Left colon (tissue), 2 donors: ENCODE measurements at regions not wholly inside any gene's neighbourhood (a gene's known extent, or its start where the extent isn't known, plus 50 kb on each side); places are given as distances from the start of the nearest gene placed in this dataset.

Experiments
- ATAC-seq: fragments of 200-7000 bp; cut with Tn5 transposase; one replicate; pipeline ENCODE4 v1.9.1; 2020; ENCODE audit warnings: mild to moderate bottlenecking, moderate library complexity
- DNase-seq, 2 donors: peaks; one replicate each; pipeline ENCODE4 v3.0.0-alpha.2; 2020
- intact Hi-C, 2 donors: fragments of 100-400 bp; cut with DNase I in 1 of 2; cut with micrococcal nuclease in 1 of 2; formaldehyde crosslinking; loops; one replicate each; pipeline versions ENCODE4 v1.11.2 to v1.14.0; 2022; cut with DNase I, micrococcal nuclease
- donor health status: DM: no; HTN: no; CAD: no.
- donor health status: DM: yes; HTN: yes; CAD: no.

- intact Hi-C loops: no loop called here
- DNase-seq (no peak), ATAC-seq (no peak)
Measured at GRCh38 chr18:76209597-76209996, 285.4 kb downstream of the ZNF516 start.

- no peak for ATAC-seq
- DNase-seq: no peak
- intact Hi-C loops: no loop called here
Measured at GRCh38 chr18:76208678-76209306, 286.2 kb downstream of the ZNF516 start.

DNA sequence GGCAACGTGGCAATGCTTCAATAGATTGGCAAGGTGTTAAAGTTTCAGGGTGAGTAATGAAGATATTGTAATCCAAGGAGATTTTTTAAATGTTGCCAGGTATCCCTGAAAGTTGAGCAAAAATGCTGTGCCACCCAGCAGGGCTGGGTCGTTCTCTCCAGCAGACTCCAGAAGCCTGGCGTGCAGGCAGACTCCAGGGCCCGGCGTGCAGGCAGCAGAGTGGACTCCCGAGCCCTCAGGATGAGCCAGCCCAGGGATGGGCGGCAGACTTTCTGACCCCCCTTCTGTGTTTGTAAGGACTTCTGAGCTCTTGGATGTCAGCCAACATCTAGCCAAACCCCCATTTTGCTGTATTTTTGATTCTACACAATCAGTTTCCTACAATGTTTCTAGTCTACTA, 289.1 kb downstream of the ZNF516 start:
- intact Hi-C loops: no loop called here
- DNase-seq: no peak
- no peak for ATAC-seq

DNA sequence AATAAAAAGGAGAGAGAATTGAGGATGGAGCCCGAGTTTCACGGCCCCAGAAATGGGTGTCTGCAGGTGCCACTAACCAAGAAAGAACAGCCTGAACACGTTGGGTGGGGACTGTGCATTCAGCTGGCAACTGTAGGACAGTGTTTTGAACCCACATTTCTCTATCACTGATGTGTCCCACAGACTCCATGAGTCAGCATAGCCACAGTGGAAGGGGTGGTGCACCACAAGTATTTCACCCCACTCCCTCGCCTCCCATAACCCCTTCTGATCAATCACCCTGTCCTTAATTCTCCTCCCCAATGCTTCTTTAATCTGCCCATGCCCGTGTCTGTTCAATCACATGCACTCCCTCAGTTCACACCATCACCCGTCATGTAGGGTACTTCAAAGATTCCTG, 291.5 kb downstream of the ZNF516 start:
- intact Hi-C loops: no loop called here
- DNase-seq (no peak), ATAC-seq (no peak)

DNA sequence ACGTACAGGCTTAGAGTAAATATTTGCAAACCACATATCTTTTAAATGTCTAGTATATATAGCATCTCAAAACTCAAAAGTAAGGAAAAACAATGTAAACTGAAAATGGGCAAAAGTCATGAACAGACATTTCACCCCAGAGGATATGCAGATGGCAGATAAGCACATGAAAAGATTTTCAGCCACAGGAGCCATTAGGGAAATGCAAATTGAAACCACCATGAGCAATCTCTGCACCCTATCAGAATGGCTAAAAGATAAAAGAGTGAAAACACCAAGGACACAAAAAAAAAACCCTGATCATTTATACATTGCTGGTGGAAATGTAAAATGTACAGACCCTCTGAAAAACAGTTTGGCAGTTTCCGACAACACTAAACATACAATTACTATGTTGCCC, 292.7 kb downstream of the ZNF516 start:
- intact Hi-C loops: no loop called here
- DNase-seq (no peak), ATAC-seq (no peak)

GRCh38 chr18:76195601-76196000, 299.4 kb downstream of the ZNF516 start:
- intact Hi-C loops: no loop called here
- DNase-seq (no peak), ATAC-seq (no peak)

- ATAC-seq (no peak), DNase-seq (no peak)
- intact Hi-C loops: no loop called here
Measured at GRCh38 chr18:76188097-76188496, 306.9 kb downstream of the ZNF516 start.

DNA sequence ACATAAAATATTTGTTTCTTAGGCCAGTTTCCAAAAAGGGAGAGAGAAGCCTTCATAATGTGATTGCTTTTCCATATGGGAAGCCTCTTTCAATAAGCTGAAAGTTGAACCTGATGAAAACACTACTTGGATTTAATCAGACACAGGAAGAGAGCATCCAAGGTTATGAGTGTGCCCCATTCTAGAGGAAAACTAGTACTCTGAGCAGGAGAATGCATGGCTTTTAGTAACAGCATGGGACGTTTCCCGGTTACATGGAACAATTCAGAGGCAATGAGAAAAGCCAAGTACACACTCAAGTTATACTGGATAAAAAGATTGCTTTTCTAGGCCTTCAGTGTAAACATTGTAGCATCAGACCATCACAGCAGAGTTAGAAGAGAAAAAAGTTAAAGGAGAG, 315.8 kb downstream of the ZNF516 start:
- ATAC-seq: no peak
- intact Hi-C loops: no loop called here
- no peak for DNase-seq

- no peak for ATAC-seq
- intact Hi-C loops: no loop called here
- DNase-seq: no peak
Measured at GRCh38 chr18:76177160-76177559, 317.9 kb downstream of the ZNF516 start.

DNA sequence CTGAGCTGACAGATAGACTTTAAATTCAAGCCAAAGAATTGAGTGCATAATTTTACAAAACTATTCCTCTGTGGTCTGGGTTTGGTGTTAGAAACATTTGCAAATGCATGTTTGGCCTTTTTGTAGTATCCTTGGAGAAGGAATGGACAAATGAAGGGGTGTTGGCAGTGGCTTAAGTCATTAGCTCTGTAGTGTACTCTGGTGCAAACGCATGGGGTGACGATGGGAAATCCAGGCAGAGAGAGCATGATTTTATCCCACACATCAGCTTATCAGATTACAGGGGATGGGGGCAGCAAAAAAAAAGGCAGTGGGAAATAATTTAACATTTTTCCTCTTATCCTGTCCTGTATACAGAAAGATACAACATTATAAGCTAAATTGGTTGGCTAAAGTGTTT, 320.6 kb downstream of the ZNF516 start:
- no peak for DNase-seq
- intact Hi-C loops: no loop called here
- no peak for ATAC-seq

DNA sequence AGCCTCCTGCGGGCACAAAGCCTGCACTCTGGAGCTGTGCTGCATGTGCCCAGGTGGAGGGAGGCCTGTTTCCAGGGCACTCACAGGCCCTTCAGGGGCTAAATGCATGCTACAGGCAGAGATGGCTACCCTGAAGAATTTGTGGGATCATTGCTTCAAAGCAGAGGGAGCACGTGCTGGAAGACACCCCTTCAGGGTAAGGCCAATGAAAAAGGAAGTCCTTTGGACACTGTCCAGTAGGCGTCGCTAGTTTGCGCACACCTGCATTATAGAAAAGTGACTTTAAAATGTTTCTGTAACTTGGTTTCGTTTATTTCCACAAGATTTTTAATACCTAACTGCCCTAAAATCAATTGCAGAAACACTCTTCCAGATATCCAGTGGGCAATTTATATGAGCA, 325.3 kb downstream of the ZNF516 start:
- intact Hi-C loops: no loop called here
- DNase-seq (no peak), ATAC-seq (no peak)

GRCh38 chr18:76167845-76168621, 327.0 kb downstream of the ZNF516 start:
- no peak for DNase-seq
- intact Hi-C loops: no loop called here
- ATAC-seq: no peak

GRCh38 chr18:76167410-76167809, 327.6 kb downstream of the ZNF516 start:
- no peak for ATAC-seq
- no peak for DNase-seq
- intact Hi-C loops: no loop called here

DNA sequence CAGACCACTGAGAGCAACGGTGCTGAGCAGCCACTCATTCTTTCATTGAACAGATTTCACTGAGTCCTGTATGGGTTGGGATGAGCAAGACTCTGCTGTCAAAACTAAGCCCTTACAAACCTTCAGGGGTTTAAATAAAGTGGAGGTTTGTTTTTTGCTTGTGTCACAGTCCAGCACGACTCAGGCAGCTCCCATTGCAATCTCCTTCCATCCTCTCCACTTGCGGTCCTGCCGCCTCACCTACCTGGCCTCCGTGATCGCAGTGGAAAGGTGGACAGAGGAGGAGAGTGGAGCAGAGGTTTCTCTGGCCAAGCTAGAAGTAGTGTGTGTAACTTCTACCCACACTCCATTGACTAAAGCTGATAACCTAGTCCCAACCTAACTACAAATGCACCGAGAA, 332.2 kb downstream of the ZNF516 start:
- no peak for ATAC-seq
- intact Hi-C loops: no loop called here
- DNase-seq: no peak

- no peak for ATAC-seq
- no peak for DNase-seq
- intact Hi-C loops: no loop called here
Measured at GRCh38 chr18:76161983-76162382, 333.1 kb downstream of the ZNF516 start.

DNA sequence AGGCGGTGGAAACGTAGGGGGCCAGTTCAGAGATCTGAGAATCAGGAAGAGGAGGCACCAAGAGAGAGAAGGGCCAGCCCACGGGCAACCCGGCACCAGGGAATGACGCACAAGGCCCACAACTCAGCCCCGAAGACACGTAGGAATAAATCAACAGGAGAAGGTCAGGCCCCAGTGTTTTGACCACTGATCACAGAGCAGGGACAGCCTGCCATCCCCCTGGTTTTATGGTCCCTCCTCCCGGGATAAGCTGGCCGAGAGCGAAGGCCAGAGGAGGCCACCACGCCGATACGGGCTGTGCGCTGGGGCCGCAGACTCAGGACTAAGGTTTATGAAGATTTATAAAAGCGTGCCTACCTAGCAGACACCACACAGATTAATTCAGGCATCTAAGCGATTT, 341.4 kb downstream of the ZNF516 start:
- ATAC-seq: no peak
- intact Hi-C loops: no loop called here

GRCh38 chr18:76149734-76150133, 345.3 kb downstream of the ZNF516 start:
- DNase-seq (no peak), ATAC-seq (no peak)
- intact Hi-C loops: no loop called here

More for the DNA sequence above, 341.4 kb downstream of the ZNF516 start:
- DNase-seq: no peak

GRCh38 chr18:76149284-76149683, 345.8 kb downstream of the ZNF516 start:
- no peak for DNase-seq
- intact Hi-C loops: no loop called here

DNA sequence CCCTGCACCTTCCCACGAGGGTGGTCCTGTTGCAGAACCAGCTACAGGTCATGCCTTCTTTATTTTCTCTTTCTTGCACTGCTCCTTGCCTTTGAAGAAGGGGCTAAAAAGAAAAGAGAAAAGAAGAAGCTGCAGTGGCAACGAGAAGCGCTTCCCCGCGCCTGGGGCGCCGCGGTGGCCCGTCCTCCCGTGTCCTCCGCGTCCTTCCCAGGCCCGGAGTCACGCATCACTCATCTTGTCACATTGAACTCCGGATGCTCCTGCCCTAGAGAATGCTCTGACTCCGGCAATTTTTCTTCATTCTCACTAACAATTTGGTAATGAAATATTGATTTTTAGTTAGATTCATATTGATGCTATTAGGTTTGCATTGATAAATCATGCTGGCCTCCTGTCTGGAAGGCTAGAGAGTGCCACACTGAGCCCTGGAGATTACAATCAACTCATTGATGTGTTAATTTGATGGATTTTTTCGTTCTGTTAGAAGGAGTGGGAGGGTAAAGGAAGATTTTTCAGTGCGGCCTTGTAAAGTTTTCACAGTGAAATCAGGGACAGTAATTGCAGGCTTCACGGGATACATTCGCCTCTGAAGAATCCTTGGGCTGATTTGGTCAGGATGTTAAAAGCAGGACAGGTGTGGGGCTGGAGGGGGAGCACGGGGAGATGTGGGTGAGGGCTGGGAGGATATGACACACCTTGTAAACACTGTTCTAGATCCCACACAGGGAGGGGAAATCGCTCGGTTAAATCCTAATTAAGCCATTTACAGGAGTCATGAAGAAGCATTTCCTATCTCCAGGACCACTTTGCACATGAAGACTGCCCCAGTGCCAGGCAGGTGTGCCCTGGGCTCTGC, 349.3 kb downstream of the ZNF516 start:
- intact Hi-C loops: no loop called here
- DNase-seq (no peak), ATAC-seq (no peak)

More at GRCh38 chr18:76149284-76149683, 345.8 kb downstream of the ZNF516 start:
- no peak for ATAC-seq

DNA sequence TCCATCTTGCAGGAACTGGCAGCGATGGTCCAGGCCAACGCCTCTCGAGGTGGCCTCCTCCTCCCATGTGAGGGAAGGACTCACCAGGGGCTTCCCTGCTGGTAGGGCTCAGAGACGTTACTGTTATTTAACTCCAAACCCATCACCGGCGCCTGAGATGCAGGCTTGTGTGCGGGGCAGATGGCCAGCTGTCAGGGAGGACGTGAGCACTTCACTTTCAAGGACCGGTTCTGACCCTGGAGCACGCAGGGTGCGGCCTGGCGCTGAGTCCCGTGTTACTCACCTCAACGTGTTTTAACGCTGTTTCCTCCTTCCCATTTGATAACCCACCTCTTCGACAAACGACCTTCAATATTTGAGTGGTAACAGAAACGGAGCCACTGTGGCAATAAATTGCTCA, 350.2 kb downstream of the ZNF516 start:
- intact Hi-C loops: no loop called here
- DNase-seq (no peak), ATAC-seq (no peak)
